NCI-H524 (cell line): ENCODE measurements at regions not wholly inside any gene's neighbourhood (a gene's known extent, or its start where the extent isn't known, plus 50 kb on each side); places are given as distances from the start of the nearest gene placed in this dataset.

Experiments used
- DNase-seq, 2 experiments: peaks; one replicate each; lab custom pipeline; 2025; lab: John Stamatoyannopoulos, UW

DNA sequence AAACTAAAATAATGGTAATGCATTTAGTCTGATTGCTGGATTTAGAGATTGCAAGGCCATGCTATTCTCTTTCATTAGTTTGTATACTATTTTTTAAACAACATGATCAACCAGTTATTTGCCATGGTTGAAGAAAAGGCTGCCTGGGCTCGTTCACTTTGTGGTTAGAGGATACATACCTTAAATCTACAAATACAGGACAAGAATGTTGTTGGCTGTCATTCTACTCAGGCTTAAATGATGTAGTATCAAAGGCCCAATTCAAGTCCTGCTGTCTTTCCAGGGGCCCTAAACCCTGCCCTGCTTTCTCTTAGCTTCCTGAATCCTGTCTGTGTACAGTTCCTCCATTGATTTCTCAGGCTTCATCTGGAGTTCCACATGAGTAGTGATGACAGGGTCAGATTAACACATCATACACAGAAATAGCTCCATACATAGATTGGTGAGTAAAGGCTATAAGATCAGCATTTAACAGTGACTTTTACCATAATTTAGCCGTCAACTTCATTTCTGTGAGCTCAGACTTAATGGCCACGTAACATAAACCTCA lies 114.9 kb upstream of the GPRIN3 start:
- DNase-seq, result no peak

DNA sequence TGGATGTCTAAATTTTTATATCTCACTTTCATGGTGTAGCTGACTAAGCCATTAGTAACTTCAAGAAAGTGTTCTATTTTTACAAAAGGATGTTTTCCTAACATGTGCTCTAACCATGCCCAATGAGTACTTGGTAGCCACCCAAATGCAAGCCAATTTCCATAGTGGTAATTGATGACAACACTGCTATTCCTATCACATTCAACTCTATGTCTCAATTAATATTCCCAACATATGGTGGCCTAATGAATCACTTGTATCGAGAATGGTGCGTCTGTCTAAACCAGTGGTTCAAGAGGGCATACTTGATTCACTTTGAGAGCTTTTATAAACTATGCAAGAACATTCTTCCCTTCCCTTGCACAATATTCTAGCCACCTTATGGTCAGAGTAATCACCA lies 112.9 kb upstream of the GPRIN3 start:
- peak; percentile 61 to 85 for DNase-seq

DNA sequence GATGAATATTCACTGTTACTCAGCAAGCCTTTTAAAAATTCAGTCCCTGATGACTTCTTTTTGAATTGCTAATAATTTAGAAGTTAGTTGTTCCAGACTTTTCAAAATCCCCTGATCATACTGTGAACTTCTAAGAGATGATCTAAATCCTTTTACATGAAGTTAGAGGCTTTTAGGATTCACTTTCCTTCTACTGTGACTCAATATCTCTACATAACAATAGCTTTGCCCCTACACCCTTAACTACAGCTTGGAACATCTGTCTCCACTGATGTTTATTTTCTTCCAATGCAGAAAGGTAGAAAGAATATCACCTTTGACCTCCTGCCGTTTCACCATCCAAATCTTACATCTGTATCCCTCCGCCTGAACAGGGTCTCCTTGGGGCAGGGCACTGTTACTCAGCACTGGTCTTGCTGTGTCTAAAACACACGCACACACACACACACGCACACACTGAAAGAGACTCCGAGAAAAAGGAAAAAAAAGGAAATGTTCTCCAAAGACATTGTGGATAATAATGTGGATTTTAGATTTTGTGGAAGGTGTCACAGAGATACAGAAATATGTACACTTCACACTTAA lies 111.6 kb upstream of the GPRIN3 start:
- DNase-seq, result no peak

DNA sequence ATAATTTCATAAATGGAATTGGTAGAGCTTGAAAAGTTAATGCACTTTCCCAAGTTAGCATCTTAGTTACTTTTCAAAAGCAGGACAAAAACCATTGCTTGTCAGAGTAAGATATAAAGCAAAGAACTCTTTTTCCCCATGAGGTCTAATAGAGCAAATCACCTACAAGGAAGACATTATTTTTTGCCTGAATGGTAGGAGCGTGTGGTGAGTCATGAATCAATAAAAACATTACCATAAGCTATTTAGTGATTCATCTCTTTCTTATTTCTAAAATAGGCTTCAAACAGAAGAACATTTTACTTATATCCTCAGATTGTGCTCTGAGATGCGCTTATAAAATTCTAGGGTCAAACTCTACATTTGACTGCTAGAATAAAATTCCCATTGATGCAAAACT lies 109.4 kb upstream of the GPRIN3 start:
- DNase-seq, result no peak

DNA sequence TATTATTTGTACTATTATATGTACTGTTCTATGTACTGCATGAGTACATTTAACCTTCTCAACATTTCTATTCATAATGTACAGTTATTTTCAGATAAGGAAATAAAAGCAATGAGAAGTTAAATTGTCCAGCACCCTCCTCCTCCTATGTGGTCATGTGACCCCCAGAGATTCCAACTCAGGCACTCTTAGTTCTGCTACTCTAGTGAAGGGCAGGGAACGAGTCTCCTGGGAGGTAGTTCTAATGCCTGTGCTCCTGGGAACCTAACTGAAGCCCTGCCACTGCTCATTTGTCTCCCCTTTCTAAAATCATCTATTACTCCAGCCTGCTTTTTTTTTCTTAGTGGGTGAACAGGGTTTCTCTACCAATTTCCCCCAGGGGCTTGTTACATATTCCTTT lies 105.9 kb upstream of the GPRIN3 start:
- DNase-seq, result no peak

DNA sequence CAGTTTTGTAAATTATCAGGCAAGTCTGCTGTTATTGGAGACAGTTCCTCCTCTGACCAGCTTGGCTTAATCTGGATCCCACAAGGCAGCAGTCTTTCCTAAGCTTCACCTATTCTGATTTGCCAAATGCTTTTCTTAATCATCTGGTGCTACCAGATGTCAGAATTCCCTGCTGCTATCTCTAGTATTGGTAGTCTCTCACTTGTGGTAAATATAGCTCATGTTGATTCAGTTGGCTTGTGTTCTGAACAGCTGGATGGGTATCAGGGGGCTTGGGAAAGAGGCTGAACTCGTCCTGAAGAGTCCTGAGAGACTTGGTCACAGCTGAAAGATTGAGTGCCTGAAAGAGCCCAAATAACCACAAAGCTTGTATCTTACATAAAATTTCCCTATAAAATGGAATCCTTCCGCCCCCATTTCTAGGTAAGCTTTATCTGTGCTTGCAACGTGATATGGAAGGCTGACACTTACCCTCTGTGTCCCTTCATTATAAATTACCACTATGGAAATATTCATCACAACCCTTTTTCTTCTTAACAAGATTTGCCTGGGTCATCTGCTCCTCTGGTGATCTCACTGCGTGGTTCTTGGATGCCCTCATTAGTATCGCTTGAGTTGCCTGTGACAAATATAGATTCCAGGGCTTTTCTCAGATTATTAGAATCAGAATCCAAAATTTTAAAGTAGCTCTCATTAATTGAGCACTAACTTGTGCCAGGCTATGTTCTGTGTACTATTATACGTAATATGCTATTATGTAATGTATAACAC lies 104.1 kb upstream of the GPRIN3 start:
- DNase-seq, result peak; percentile 41 to 74

DNA sequence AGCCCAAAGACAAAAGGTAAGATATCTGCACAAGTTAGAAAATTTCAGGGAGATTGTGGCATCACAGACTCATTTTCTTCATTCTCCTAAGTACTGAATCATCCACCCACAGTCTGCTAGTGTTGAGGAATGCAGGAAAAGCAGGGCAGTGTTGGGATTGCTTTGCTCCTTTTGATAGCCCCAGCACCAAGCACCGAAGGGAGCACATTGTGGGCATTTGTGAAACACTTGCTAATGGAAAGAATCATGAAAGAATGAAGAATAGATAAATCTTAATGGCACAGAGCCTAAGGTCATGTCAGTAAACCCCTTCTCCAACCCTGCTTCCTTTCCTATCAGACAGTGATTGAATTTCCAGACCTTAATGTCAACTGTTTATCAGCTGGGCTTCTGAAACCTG lies 103.1 kb upstream of the GPRIN3 start:
- no peak for DNase-seq

DNA sequence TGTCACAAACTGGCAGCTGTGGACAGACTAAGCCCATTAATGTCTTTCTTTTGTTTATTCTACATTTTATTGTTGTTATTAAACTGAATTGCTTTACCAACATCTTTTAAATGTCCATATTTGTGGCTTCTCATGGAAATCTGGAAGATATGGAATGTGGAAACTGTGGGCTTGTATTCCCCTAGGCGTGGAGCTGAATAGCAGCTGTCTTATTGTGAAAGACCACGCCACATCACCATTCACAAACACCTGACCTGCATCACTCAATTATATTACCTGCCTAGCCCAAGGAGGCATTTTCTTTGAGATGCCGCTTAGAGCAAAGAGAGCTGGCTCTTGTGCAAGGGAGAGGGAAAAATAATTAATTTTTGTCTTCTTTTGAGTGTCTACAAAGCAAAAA lies 96.9 kb upstream of the GPRIN3 start:
- no peak for DNase-seq

DNA sequence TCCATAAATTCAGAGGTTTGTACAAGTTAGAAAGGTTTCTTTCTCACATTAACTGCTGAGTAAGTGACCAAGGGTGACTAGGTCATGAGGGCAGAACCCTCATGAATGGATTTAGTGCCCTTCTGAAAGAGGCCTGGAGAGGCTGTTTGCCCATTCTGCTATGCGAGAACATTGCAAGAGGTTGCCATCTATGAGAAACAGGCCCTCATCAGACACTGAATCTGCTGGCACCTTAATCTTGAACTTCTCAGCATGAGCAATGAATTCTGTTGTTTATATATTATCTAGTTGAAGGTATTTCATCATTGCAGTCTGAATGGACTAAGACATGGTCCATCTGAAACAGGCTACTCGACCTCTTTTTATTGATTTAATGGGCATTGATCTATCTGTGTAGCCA lies 96.2 kb upstream of the GPRIN3 start:
- no peak for DNase-seq

DNA sequence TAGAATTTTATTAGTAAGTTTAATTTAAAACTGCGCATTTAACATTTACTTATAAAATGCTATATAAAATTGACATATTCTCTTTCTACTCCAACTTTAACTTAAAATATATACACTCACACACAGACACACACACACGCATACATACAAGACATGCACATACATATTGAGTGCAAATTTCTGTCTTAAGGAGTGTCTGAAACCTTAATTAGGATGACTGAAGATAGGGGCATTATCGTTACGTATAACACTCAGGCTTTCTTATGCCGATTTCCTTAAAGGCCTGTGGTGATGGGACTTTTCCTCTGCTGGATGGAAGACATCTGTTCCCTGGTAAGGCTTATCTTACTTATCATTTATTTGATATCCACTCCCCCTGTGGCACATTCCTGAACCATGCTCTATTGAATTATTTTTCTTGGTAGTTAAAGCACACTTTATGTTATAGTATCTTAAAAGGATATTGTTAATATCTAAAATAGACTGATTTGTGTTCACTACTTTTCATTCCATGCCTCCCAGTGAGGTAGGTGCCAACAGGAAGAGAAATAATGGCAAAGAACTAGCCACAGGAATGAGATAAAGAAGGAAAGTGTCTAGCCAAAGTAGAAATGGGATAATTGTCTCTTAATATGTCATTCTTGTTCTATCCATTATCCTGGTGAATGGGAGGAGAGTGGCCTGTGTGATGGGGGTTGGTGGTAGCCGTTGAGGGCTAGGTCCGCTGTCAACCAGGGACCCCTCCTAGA lies 92.9 kb upstream of the GPRIN3 start:
- DNase-seq, result no peak

DNA sequence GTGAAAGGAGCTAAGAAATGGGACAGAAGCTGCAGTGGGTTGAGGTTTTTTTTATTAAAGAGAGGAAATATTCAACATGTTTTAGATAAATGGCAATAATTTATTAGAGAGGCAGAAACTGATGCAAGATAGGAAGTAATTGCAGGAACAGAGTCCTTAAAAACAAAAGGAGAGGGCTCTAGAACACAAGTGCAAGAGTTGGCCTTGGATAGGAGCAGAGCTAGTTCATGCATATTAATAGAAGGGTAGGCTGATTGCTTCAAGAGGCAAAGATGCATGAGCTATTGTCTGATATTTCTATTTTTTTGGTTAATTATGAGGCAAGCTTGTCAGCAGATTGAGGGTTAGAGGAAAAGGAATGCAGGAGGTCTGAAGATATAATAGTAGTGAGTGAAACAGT lies 91.0 kb upstream of the GPRIN3 start:
- DNase-seq, result no peak

DNA sequence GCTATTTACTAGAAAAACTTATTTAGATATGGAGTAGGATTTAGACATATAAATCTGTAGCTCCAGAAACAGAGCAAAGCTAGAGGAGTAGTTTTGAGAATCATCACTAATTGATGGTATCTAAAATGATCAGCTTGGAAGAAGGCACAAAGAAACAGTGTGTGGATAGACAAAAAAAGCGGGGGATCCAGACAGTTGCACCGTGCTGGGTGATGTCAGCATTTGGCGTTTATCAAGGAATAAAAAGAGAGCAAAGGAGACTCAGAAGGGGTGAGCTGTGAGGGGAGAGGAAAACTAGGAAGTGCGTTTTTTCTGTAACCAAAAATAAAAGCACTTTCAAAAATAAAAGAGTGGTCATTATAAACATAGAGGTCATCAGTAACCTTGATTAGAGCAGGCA lies 90.5 kb upstream of the GPRIN3 start:
- no peak for DNase-seq

DNA sequence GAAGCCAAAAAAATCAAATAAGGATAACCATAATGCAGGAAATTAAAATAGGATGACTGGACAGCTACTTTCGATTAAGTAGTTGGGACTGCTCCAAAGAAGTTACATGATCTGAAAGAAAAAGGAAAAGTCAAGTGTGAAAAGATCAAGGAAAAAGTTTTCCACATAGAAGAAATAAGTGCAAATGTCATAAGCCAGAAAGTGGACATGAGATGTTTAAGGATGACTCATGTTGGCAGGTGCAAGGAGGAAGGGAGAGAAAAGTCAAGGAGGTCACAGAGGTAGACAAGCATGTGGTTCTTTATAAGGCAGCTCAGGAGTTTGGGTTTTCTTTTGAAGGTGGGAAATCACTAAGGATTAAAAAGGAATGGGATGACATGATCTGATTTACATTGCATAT lies 89.8 kb upstream of the GPRIN3 start:
- DNase-seq, result no peak

DNA sequence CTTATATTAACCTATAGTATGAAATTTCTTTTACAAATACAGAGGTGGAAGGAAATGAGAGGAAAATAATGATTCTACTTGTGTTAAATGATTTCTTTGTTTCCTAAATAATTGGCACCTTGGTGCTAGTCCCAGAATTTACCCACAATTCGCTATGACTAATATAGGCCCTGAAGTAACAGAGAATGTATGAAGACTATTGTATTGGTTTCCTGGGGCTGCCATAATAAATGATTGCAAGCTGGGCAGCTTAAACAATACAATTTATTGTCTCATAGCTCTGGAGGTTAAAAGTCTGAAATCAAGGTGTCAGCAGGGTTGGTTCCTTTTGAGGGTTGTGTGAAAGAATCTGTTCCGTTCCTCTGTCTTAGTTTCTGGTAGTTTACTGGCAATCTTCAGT lies 74.8 kb upstream of the GPRIN3 start:
- no peak for DNase-seq

DNA sequence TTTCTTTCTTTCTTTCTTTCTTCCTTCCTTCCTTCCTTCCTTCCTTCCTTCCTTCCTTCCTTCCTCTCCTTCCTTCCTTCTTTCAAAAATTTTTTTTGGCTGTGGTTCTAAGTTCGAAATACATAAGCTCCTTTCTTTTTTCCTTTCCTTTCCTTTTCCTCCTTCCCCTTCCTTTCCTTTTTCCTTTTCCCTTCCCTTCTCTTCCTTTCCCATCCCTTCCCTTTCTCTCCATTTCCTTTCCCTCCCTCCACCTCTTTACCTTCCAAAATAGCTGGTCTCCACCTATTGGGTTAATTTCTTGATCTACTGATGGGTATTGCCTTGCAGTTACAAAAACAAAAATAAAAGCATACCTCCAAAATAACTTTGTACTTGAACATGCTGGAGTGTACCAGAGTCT lies 73.4 kb upstream of the GPRIN3 start:
- no peak for DNase-seq

DNA sequence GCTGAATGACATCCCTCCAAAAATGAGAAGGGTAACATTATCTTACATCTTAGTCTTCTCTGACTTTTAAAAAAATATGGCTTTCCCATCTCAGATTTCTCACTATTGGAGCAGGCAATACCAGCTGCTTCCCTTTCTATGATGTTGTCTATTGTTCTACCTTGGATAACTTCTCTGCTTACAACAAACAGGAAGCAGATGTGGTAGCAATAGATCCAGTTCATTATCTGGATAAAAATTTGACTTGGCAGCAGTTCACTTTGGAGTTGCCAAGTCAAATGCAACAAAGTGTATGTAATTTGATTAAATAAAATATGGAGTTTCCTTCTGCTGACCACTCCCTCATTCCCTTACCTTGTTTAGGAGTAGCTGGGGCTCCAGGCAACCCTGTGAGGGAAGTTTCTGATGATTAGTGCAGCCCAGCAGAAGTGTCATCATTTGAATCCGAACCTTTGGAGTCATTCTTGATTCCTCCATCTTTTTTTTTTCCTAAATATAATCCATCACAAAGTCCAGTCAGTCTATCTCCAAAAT lies 72.0 kb upstream of the GPRIN3 start:
- peak in 1 of 2 experiments; percentile 9 for DNase-seq

DNA sequence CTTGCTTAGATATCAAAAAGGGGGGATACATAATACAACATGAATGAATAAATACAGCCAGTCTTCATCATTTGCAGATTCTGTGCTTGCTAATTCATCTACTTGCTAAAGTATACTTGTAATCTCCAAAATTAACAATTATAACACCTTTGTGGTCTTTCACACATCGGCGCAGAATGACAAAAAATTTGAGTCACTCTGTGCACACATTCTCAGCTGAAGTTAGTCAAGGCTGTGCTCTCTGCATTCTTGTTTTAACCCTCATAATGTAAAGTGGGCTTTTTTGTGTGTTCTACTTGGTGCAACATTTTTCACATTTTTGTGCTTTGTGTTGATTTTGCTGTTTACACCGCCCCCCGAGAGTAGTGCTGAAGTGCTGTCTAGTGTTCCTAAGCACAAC lies 65.8 kb upstream of the GPRIN3 start:
- DNase-seq, result no peak

DNA sequence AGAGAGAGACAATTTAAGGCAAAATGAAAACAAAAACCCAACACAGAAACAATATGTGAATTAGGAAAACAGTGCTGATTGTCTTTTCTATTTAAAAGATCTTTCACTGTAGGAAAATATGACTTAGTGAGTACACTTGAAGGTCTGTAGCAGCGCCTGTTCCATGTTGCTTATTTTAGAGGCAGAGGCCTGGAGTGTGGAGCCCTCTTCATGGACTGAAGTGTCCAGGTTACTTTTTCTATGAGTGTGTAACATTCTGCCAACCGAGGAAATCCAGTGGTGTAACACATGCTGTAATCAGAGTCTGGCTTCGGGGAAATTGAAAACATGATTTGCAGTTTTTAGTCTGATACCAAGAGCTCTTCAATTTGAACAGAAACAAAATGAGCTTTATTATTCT lies 64.0 kb upstream of the GPRIN3 start:
- no peak for DNase-seq

DNA sequence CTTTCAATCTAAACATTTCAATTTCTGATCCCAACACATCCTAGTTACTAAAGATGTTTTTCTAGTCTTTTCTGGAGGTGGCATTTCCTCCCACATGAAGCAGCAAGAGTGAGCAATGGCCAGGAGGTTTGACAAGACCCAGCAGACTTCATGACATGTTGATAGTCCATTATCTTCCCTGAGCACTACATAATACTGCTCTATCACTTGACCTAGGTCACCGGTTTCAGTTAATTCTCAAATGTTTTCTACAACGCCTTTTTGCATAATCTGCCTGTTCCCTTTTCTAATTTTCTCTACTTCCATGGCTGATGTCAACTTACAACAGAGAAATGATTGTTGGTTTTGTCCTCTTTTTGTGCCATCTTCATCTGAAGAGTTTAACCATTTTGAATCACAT lies 62.0 kb upstream of the GPRIN3 start:
- no peak for DNase-seq

DNA sequence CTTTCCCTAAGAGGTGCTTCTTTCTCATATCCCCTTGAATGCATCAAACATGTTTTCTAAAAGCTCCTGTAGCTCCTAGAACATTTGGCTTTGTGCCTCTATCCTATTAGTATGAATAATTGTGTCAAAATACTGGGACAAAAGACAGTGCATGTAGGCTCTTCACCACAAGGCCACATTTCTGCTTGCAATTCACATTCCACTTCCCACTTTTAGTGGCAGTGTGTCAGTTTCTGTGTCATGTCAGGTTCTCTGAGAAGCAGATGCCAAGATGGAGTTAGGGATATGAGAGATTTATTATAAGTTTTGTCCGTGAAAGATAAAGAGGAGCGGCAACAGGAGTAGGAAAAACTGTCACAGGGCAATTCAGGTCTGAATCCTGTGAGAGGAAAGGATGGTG lies 61.3 kb upstream of the GPRIN3 start:
- DNase-seq, result no peak

DNA sequence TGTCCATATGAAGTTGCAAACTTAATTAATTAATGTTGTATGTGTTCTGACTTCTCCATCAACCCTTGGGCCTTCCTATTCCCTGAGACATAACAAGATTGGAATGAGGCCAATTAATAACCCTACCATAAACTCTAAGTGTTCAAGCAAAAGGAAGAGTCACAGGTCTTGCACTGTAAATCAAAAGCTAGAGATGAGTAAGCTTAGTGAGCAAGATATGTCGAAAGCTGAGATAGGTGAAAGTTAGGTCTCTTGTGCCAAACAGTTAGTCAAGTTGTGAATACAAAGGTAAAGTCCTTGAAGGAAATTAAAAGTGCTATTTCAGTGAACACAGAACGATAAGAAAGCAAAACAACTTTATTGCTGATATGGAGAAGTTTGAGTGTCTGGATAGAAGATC lies 58.2 kb upstream of the GPRIN3 start:
- no peak for DNase-seq

DNA sequence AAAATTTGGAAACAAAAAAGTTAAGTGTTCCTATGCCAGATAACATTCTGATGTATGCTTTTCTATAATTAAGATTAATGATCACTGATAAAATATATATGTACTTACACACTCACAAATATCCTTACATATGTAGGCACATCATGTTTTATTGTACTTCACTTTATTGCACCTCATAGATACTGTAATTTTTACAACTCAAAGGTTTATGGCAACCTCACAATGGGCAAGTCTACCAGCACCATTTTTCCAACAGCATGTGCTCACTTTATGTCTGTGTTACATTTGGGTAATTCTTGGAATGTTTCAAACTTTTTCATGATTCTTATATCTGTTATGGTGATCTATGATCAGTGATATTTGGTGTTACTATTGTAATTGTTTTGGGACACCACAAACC lies 57.8 kb upstream of the GPRIN3 start:
- no peak for DNase-seq

DNA sequence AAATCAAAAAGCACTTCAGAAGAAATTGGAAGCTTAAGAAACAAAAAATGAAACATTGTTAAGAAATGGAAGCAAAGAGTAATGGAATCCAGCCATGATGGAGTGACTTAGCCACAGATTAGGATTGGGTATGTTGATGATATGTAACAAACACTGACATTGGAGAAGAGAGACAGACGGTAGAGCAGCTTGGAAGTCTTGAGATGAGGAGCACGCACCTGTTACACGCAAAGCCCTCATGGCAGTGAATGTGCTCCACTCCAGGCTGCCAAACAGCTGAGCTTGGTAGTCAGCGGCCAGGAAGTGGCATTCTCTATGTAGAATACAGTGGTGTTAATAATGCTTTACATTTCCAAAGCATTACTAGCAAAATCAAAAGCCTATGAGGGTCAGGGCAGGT lies 56.9 kb upstream of the GPRIN3 start:
- DNase-seq, result peak; percentile 73 to 85
